HL-60 (cell line): ENCODE measurements at regions not wholly inside any gene's neighbourhood (a gene's known extent, or its start where the extent isn't known, plus 50 kb on each side); places are given as distances from the start of the nearest gene placed in this dataset.

ENCODE experiments used
- DNase-seq, 2 experiments: peaks; one replicate each; pipeline ENCODE4 v3.0.0-alpha.2; 2010 to 2020; ENCODE audit warnings: low read depth in 1 of 2, low spot score in 1 of 2
- H3K27ac ChIP-seq: fragments of 250-450 bp; sonication (Bioruptor Pico); replicated peaks from 2 replicates; pipeline ENCODE4 v1.5.1; 2020; ENCODE audit warnings: mild to moderate bottlenecking, moderate library complexity
- H3K27me3 ChIP-seq: fragments of 250-450 bp; sonication (Bioruptor Pico); 2 replicates; pipeline ENCODE4 v1.5.1; 2021; ENCODE audit warnings: mild to moderate bottlenecking, moderate library complexity; ENCODE audit not compliant: insufficient read depth, poor library complexity, severe bottlenecking
- H3K4me3 ChIP-seq: replicated peaks from 2 replicates; pipeline ENCODE4 v1.5.1; 2011; ENCODE audit warnings: mild to moderate bottlenecking, control low read depth, low read length; ENCODE audit not compliant: insufficient read depth
- GABPA ChIP-seq: IDR thresholded peaks from 2 replicates; pipeline ENCODE4 v1.6.1; 2012; ENCODE audit warnings: low read depth
- POLR2AphosphoS5 ChIP-seq: IDR thresholded peaks from 2 replicates; pipeline ENCODE4 v1.6.1; 2012; ENCODE audit warnings: low read depth
- REST ChIP-seq: IDR thresholded peaks from 2 replicates; pipeline ENCODE4 v1.6.1; 2012; ENCODE audit warnings: low read depth; ENCODE audit not compliant: insufficient replicate concordance
- SPI1 ChIP-seq: IDR thresholded peaks from 2 replicates; pipeline ENCODE4 v1.6.1; 2012; ENCODE audit warnings: low read depth, mild to moderate bottlenecking, borderline replicate concordance
- TF ChIP-seq, protein P1 (sequence below): IDR thresholded peaks from one replicate; pipeline ENCODE4 v1.5.1; 2011; ENCODE audit warnings: low read length, control low read depth, inconsistent platforms; ENCODE audit not compliant: insufficient read depth

DNA sequence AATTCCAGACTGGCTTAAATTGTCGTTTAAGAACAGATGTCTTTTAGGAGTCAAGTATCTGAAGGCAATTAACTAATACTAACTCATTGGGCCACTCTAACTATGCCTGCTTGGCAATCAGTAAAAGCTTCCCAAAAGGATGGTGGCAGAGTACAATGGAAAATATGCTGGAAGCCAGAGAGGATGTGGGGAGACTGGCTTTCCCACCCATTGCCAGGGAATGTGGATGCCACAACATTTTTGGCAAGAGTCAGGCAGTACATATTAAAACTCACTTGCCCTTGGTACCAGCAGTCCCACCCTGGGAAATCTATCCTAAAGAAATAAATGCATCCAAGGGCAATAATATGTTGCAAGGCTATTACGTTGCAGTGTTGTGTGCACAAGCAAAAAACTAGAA, 74.0 kb upstream of the FZD7 start:
- DNase-seq: no peak
- no peak overlapping the region for H3K27ac ChIP-seq
- H3K27me3 ChIP-seq: no peaks in the 10 kb centered on the region
- no peak for TF ChIP-seq REST
- TF ChIP-seq POLR2AphosphoS5: no peak
- TF ChIP-seq, protein P1, sequence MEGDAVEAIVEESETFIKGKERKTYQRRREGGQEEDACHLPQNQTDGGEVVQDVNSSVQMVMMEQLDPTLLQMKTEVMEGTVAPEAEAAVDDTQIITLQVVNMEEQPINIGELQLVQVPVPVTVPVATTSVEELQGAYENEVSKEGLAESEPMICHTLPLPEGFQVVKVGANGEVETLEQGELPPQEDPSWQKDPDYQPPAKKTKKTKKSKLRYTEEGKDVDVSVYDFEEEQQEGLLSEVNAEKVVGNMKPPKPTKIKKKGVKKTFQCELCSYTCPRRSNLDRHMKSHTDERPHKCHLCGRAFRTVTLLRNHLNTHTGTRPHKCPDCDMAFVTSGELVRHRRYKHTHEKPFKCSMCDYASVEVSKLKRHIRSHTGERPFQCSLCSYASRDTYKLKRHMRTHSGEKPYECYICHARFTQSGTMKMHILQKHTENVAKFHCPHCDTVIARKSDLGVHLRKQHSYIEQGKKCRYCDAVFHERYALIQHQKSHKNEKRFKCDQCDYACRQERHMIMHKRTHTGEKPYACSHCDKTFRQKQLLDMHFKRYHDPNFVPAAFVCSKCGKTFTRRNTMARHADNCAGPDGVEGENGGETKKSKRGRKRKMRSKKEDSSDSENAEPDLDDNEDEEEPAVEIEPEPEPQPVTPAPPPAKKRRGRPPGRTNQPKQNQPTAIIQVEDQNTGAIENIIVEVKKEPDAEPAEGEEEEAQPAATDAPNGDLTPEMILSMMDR: no peak
- no peak for TF ChIP-seq GABPA
- no peak for TF ChIP-seq SPI1
- no peak overlapping the region for H3K4me3 ChIP-seq

- TF ChIP-seq, protein P1: no peak
- TF ChIP-seq SPI1 (no peak), POLR2AphosphoS5 (no peak), GABPA (no peak), REST (no peak)
- Histone ChIP-seq H3K4me3 (no peak overlapping the region), H3K27me3 (no peaks in the 10 kb centered on the region), H3K27ac (no peak overlapping the region)
- DNase-seq: no peak
Measured at GRCh38 chr2:201960305-201960704, 73.3 kb upstream of the FZD7 start.

DNA sequence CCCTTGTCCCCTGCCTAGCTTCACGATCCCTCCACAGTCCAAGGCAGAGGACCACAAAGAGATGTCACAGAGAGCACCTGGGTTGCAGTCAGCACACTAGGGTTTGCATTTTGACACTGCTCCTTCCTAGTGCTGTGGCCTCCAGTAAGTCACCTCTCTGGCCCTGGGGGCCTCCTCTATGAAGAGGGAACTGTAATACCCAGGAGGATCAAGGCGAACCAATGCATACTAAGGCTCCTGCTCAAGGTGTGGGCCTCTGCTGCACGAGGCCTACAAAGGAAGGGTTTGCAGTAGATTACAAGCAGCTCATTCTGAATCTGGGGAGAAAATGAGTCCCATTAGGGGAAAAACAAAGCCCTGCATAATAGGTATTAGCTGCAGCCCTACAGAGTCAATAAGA, 72.3 kb upstream of the FZD7 start:
- TF ChIP-seq REST (no peak), GABPA (no peak), POLR2AphosphoS5 (no peak), SPI1 (no peak)
- TF ChIP-seq, protein P1: no peak
- Histone ChIP-seq H3K27me3 (no peaks in the 10 kb centered on the region), H3K27ac (no peak overlapping the region), H3K4me3 (no peak overlapping the region)
- DNase-seq: no peak
